Effector memory CD4-positive, alpha-beta T cell (primary cell): ENCODE measurements at regions not wholly inside any gene's neighbourhood (a gene's known extent, or its start where the extent isn't known, plus 50 kb on each side); places are given as distances from the start of the nearest gene placed in this dataset.

Experiments
- DNase-seq, 3 donors: peaks; one replicate each; pipeline ENCODE4 v3.0.0-alpha.2; 2020
- H3K27ac ChIP-seq: 2 replicates; pipeline ENCODE4 v1.7.0; 2013; ENCODE audit warnings: mild to moderate bottlenecking, low read length, moderate library complexity; ENCODE audit not compliant: insufficient read depth, poor library complexity, severe bottlenecking
- H3K27me3 ChIP-seq: replicated peaks from 2 replicates; pipeline ENCODE4 v1.7.0; 2013; ENCODE audit warnings: mild to moderate bottlenecking, low read length; ENCODE audit not compliant: insufficient read depth, control insufficient read depth, poor library complexity, severe bottlenecking
- H3K36me3 ChIP-seq: 2 replicates; pipeline ENCODE4 v1.7.0; 2013; ENCODE audit warnings: mild to moderate bottlenecking, low read length, moderate library complexity; ENCODE audit not compliant: control insufficient read depth, insufficient read depth
- H3K4me1 ChIP-seq: 2 replicates; pipeline ENCODE4 v1.7.0; 2013; ENCODE audit warnings: low read length, mild to moderate bottlenecking; ENCODE audit not compliant: control insufficient read depth, insufficient read depth, poor library complexity, severe bottlenecking
- H3K4me3 ChIP-seq: 2 replicates; pipeline ENCODE4 v1.7.0; 2013; ENCODE audit warnings: low read length, low read depth, mild to moderate bottlenecking; ENCODE audit not compliant: insufficient read depth, poor library complexity, severe bottlenecking
- H3K9me3 ChIP-seq: 2 replicates; pipeline ENCODE4 v1.7.0; 2013; ENCODE audit warnings: mild to moderate bottlenecking, low read length, moderate library complexity; ENCODE audit not compliant: control insufficient read depth

DNA sequence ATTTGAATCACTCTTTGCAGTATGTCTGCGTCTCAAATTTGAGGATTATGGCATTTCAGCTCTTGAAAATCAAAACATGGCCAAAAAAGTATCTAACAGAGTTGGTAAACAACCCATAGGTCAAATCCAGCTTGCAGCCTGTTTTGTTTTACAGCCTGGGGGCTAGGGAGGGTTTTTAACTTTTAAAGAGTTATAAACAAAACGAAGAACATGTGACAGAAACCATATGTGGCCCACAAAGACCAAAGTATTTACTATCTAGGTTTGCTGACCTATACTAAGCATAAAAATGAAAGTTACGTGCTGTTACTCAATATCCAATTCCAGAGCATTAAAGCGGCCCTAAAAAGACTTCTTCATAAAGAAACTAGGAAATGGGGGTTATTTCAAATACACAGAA lies 55.5 kb upstream of the STARD3NL start:
- Histone ChIP-seq H3K36me3 (no peaks in the 10 kb centered on the region), H3K4me1 (no peaks in the 10 kb centered on the region), H3K27ac (no peak overlapping the region), H3K4me3 (no peak overlapping the region), H3K27me3 (no peaks in the 10 kb centered on the region), H3K9me3 (no peaks in the 10 kb centered on the region)
- no peak for DNase-seq

DNA sequence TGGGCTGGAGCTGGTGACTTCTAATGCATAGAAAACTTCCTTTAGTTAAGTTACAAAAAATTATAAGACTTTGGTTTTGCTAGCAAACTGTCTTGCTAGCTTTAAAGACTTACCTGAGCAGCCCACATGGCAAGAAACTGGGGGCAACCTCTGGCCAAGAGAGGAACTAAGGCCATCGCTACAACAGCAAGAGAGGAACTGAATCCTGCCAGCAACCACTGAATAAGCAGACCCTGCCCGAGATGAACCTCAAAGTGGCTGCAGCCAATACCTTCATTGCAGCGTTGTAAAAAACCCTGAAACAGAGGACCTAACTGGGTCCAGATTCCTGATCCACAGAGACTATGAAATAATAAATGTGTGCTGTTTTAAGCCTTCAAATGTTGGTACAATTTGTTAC lies 54.6 kb upstream of the STARD3NL start:
- H3K4me1 ChIP-seq: no peaks in the 10 kb centered on the region
- no peak for DNase-seq
- no peaks in the 10 kb centered on the region for H3K36me3 ChIP-seq
- H3K27me3 ChIP-seq: no peaks in the 10 kb centered on the region
- H3K4me3 ChIP-seq: no peak overlapping the region
- H3K9me3 ChIP-seq: no peaks in the 10 kb centered on the region
- no peak overlapping the region for H3K27ac ChIP-seq

DNA sequence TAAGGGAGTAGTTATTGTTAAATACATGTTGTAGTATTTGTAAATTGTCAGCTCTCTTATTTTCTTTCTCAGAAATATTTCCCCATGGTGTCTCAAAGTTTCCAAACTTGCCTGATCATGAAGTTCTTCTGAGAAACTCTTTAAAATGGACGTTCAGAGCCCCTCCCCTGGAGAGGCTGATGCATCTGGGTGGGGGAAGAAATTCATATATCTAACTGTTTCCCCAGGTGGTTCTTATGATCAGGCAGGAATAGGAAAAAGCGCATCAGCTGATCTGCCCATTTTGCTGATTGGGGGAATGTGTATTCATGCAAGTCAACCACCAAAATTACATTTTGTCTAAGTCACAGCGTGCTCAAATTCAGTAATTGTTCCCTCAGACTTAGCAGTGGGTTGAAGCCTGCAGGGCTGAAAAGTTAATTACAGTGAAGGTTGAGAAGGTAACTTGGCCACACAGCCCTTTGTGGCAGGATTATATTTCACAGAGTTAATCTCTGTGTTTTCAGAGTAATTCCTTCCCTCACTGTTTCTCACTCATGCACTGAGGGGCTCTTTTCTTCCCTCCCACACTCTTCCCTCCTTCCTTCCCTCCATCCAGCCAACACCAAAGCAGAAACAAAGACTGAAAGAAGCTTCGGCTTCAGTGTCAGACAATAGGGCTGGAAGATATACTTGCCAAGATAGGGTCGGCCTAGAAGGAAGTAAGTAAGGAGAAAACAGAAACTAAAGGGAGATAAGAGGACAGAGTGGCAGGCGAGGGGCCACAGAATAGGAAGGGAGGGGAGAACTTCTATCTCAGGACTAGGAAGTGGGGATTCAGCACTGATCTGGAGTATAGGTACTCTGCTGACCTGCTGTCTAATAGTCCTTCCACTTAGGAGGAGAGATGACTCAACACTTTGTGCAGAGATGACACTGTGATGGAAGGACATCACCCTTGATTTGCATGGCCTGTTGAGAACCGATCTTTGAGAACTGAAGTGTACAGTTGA lies 50.5 kb upstream of the STARD3NL start:
- Histone ChIP-seq H3K9me3 (no peaks in the 10 kb centered on the region), H3K27ac (no peak overlapping the region), H3K4me3 (no peak overlapping the region), H3K4me1 (no peaks in the 10 kb centered on the region), H3K27me3 (no peaks in the 10 kb centered on the region), H3K36me3 (no peaks in the 10 kb centered on the region)
- no peak for DNase-seq
